B cell (primary cell): ENCODE measurements at regions not wholly inside any gene's neighbourhood (a gene's known extent, or its start where the extent isn't known, plus 50 kb on each side); places are given as distances from the start of the nearest gene placed in this dataset.

Source experiments
- ATAC-seq: fragments of 200-7000 bp; cut with Tn5 transposase; one replicate; pipeline ENCODE4 v1.10.0; 2021; ENCODE audit warnings: low read depth, mild to moderate bottlenecking, moderate number of reproducible peaks, moderate library complexity
- CTCF ChIA-PET: fragments of 350-600 bp; sonication (Branson Sonifier 250); formaldehyde crosslinking; loops from one replicate; lab custom pipeline; 2021; ENCODE audit warnings: antibody characterized with exemption, inconsistent platforms; lab: Charles Lee
- POLR2A ChIA-PET: fragments of 350-600 bp; sonication (Branson Sonifier 250); formaldehyde crosslinking; loops from one replicate; lab custom pipeline; 2021; ENCODE audit warnings: antibody characterized with exemption; lab: Charles Lee
- DNase-seq: peaks from one replicate; pipeline ENCODE4 v3.0.0; 2013
- H2AFZ ChIP-seq: 2 replicates; pipeline ENCODE4 v1.6.1; 2012; ENCODE audit warnings: mild to moderate bottlenecking, low read depth, low read length; ENCODE audit not compliant: insufficient read depth, poor library complexity, severe bottlenecking
- H3K27ac ChIP-seq, 2 donors: 1 replicate in 1 of 2; 2 replicates in 1 of 2; pipeline ENCODE4 v1.5.1; 2012 to 2013; ENCODE audit warnings: low read length in 2 of 2, mild to moderate bottlenecking in 2 of 2, moderate library complexity in 1 of 2
- H3K27me3 ChIP-seq, 4 experiments: fragments of 200-600 bp in 1 of 4; sonication (generic) in 1 of 4; replicated peaks in 1 of 4; 1 replicate in 2 of 4; 2 replicates in 2 of 4; pipeline versions ENCODE4 v1.6.1 to v1.7.0; 2013 to 2016; ENCODE audit warnings: low read length in 3 of 4, mild to moderate bottlenecking in 2 of 4, mixed read lengths in 1 of 4, moderate library complexity in 1 of 4; ENCODE audit not compliant: insufficient read depth in 4 of 4, control insufficient read depth in 3 of 4; ENCODE audit errors: control extremely low read depth in 1 of 4
- H3K36me3 ChIP-seq, 2 experiments: replicated peaks in 1 of 2; 1 replicate in 1 of 2; 2 replicates in 1 of 2; pipeline versions ENCODE4 v1.6.1 to v1.7.1; 2013; ENCODE audit warnings: low read length in 1 of 2; ENCODE audit not compliant: insufficient read depth in 2 of 2, control insufficient read depth in 1 of 2; ENCODE audit errors: control extremely low read depth in 1 of 2, extremely low read depth in 1 of 2
- H3K4me1 ChIP-seq, 2 donors: fragments of 200-600 bp in 1 of 2; sonication (generic) in 1 of 2; 1 replicate in 1 of 2; 2 replicates in 1 of 2; pipeline versions ENCODE4 v1.5.1 to v1.6.1; 2013 to 2017; ENCODE audit warnings: low read length in 2 of 2; ENCODE audit not compliant: control insufficient read depth in 2 of 2, insufficient read depth in 2 of 2
- H3K4me2 ChIP-seq: replicated peaks from 2 replicates; pipeline ENCODE3; 2012; ENCODE audit warnings: mild to moderate bottlenecking, low read depth, low read length; ENCODE audit not compliant: poor library complexity, severe bottlenecking
- H3K4me3 ChIP-seq, 5 experiments: fragments of 200-600 bp in 1 of 5; sonication (generic) in 1 of 5; 1 replicate in 3 of 5; 2 replicates in 2 of 5; pipeline versions ENCODE4 v1.5.1 to v1.7.0; 2011 to 2016; ENCODE audit warnings: low read length in 4 of 5, mild to moderate bottlenecking in 4 of 5, low read depth in 2 of 5, control low read depth in 1 of 5, moderate library complexity in 1 of 5; ENCODE audit not compliant: insufficient read depth in 1 of 5; ENCODE audit errors: control extremely low read depth in 1 of 5, extremely low read depth in 1 of 5
- H3K79me2 ChIP-seq: fragments of 200-600 bp; sonication (generic); one replicate; pipeline ENCODE4 v1.6.0; 2016; ENCODE audit warnings: low read length; ENCODE audit not compliant: control insufficient read depth, insufficient read depth
- H3K9ac ChIP-seq: fragments of 200-600 bp; sonication (generic); 2 replicates; pipeline ENCODE4 v1.6.1; 2017; ENCODE audit warnings: mild to moderate bottlenecking, low read length, moderate library complexity
- H3K9me3 ChIP-seq, 3 donors: one replicate each; pipeline versions ENCODE4 v1.6.1 to v1.7.1; 2013; ENCODE audit warnings: low read length in 2 of 3; ENCODE audit not compliant: control insufficient read depth in 2 of 3, insufficient read depth in 1 of 3; ENCODE audit errors: control extremely low read depth in 1 of 3
- H4K20me1 ChIP-seq: 2 replicates; pipeline ENCODE4 v1.6.0; 2012; ENCODE audit warnings: mild to moderate bottlenecking, low read length; ENCODE audit not compliant: insufficient read depth, control insufficient read depth, poor library complexity, severe bottlenecking
- H3K27ac Mint-ChIP-seq: one replicate; pipeline ENCODE4 v1.8.0; 2021; ENCODE audit warnings: mixed read lengths
- H3K27me3 Mint-ChIP-seq: one replicate; pipeline ENCODE4 v1.8.0; 2021; ENCODE audit warnings: mixed read lengths
- H3K4me1 Mint-ChIP-seq: one replicate; pipeline ENCODE4 v1.8.0; 2021; ENCODE audit warnings: mixed read lengths
- H3K4me3 Mint-ChIP-seq: one replicate; pipeline ENCODE4 v1.8.0; 2021; ENCODE audit warnings: mixed read lengths
- H3K9me3 Mint-ChIP-seq: one replicate; pipeline ENCODE4 v1.8.0; 2022; ENCODE audit warnings: mixed read lengths; ENCODE audit not compliant: insufficient read depth
- CTCF ChIP-seq: fragments of 200-600 bp; IDR thresholded peaks from one replicate; pipeline ENCODE4 v1.8.0; 2022; ENCODE audit warnings: antibody characterized with exemption, mild to moderate bottlenecking
- EZH2 ChIP-seq: IDR thresholded peaks from 2 replicates; pipeline ENCODE4 v1.6.1; 2012; ENCODE audit warnings: borderline replicate concordance, low read depth, mild to moderate bottlenecking, moderate library complexity, low read length; ENCODE audit not compliant: insufficient read depth, poor library complexity, severe bottlenecking
- WGBS: methylation state at CpG from one replicate; pipeline ENCODE4 v1.1.5; 2013; ENCODE audit warnings: missing lambda C conversion rate; ENCODE audit not compliant: insufficient coverage; 5-methylcytosine and 5-hydroxymethylcytosine counted together
- intact Hi-C: fragments of 100-400 bp; cut with micrococcal nuclease; formaldehyde crosslinking; loops from one replicate; pipeline ENCODE4 v1.10.0; 2022

GRCh38 chr3:193798051-193798450, 205.0 kb downstream of the OPA1 start:
- 100% methylated on average over 2 of the region's 4 CpGs for WGBS

More at GRCh38 chr3:193798051-193798450, 205.0 kb downstream of the OPA1 start:
- H3K79me2 ChIP-seq: no peaks in the 10 kb centered on the region
- no peaks in the 10 kb centered on the region for H3K36me3 ChIP-seq
- H3K27ac Mint-ChIP-seq: no peak overlapping the region
- no peaks in the 10 kb centered on the region for H3K9me3 Mint-ChIP-seq
- H3K4me1 ChIP-seq: no peaks in the 10 kb centered on the region
- H4K20me1 ChIP-seq: no peaks in the 10 kb centered on the region
- no peaks in the 10 kb centered on the region for H3K4me1 Mint-ChIP-seq
- TF ChIP-seq EZH2 (no peak), CTCF (no peak)
- POLR2A ChIA-PET: no interaction called here
- H3K4me2 ChIP-seq: no peak overlapping the region
- no peak overlapping the region for H3K9ac ChIP-seq
- CTCF ChIA-PET: no interaction called here
- intact Hi-C loops: no loop called here
- no peak overlapping the region for H3K4me3 Mint-ChIP-seq
- H3K4me3 ChIP-seq: no peak overlapping the region
- ATAC-seq (no peak), DNase-seq (no peak)
- H3K27me3 Mint-ChIP-seq: peaks cover 30% of the 10 kb centered on the region
- no peak overlapping the region for H3K27ac ChIP-seq
- H2AFZ ChIP-seq: no peak overlapping the region
- H3K27me3 ChIP-seq: peaks cover 0 to 9% (median 1%) of the 10 kb centered on the region in 4 experiments
- no peaks in the 10 kb centered on the region for H3K9me3 ChIP-seq
